Ovary (tissue), 7 donors: ENCODE measurements at regions not wholly inside any gene's neighbourhood (a gene's known extent, or its start where the extent isn't known, plus 50 kb on each side); places are given as distances from the start of the nearest gene placed in this dataset.

Experiments used
- DNase-seq, 5 donors: peaks; one replicate each; pipeline ENCODE4 v3.0.0-alpha.2; 2019 to 2020
- H3K27ac ChIP-seq, 2 donors: fragments of 200-600 bp; one replicate each; pipeline versions ENCODE4 v1.5.1 to v1.8.0; 2019 to 2022
- H3K27me3 ChIP-seq: fragments of 200-600 bp; one replicate; pipeline ENCODE4 v1.8.0; 2022
- H3K36me3 ChIP-seq: fragments of 200-600 bp; sonication (generic); one replicate; pipeline ENCODE4 v1.5.1; 2019
- H3K4me1 ChIP-seq: one replicate; pipeline ENCODE4 v1.8.1; 2013; ENCODE audit warnings: mild to moderate bottlenecking, moderate library complexity; ENCODE audit not compliant: insufficient read depth
- H3K4me3 ChIP-seq: fragments of 200-600 bp; sonication (generic); one replicate; pipeline ENCODE4 v1.5.1; 2017
- H3K9me3 ChIP-seq, 2 donors: fragments of 200-600 bp in 1 of 2; sonication (generic) in 1 of 2; one replicate each; pipeline versions ENCODE4 v1.5.1 to v1.8.1; 2013 to 2019; ENCODE audit warnings: mild to moderate bottlenecking in 1 of 2, moderate library complexity in 1 of 2
- CTCF ChIP-seq, 3 donors: fragments of 450-650 bp in 2 of 3; fragments of 200-600 bp in 1 of 3; IDR thresholded peaks; one replicate each; pipeline versions ENCODE4 v1.5.1 to v1.8.0; 2016 to 2022; ENCODE audit warnings: antibody characterized with exemption in 3 of 3, mild to moderate bottlenecking in 1 of 3
- EP300 ChIP-seq: sonication (generic); formaldehyde crosslinking; IDR thresholded peaks from one replicate; pipeline ENCODE4 v1.6.1; 2017; ENCODE audit warnings: antibody characterized with exemption
- POLR2A ChIP-seq: fragments of 450-650 bp; IDR thresholded peaks from one replicate; pipeline ENCODE4 v1.6.1; 2017; ENCODE audit warnings: antibody characterized with exemption, mild to moderate bottlenecking, moderate library complexity
- WGBS, 3 donors: extraction: QIAGEN DNeasy Blood & Tissue Kit in 1 of 3; methylation state at CpG; one replicate each; pipeline versions ENCODE4 v1.1.5 to v1.1.7; 2013 to 2017; 5-methylcytosine and 5-hydroxymethylcytosine counted together
- intact Hi-C, 4 donors: fragments of 100-400 bp; cut with DNase I; formaldehyde crosslinking; loops; one replicate each; pipeline versions ENCODE4 v1.11.0 to v1.15.1; 2022 to 2023
- donor health status: DM: no; HTN: no; CAD: no; lungs with moderate emphysema.
- donor health status: DM: no; HTN: no; CAD: no.
- donor health status: Bipolar disorder and iron deficiency.
- donor health status: DM: no; HTN: no; CAD: no.
- donor health status: DM: yes; HTN: yes; CAD: no.

- intact Hi-C loops = no loop called here
- Histone ChIP-seq H3K4me3 (no peak overlapping the region), H3K9me3 (no peaks in the 10 kb centered on the region), H3K27me3 (no peaks in the 10 kb centered on the region), H3K27ac (no peak overlapping the region), H3K36me3 (no peaks in the 10 kb centered on the region), H3K4me1 (peaks cover 17% of the 10 kb centered on the region)
- TF ChIP-seq EP300 (no peak), CTCF (IDR thresholded peaks at IDR 0.05) (no peak), POLR2A (no peak)
- peak; percentile 39 to 56 (median 44) for DNase-seq
- WGBS, 3 donors = 9 to 19% (median 15%) methylated on average over 10 of the region's 10 CpGs
Measured at GRCh38 chr10:33804584-33804983, 470.1 kb upstream of the NRP1 start.

GRCh38 chr10:33803248-33803647 lies 468.8 kb upstream of the NRP1 start:
- DNase-seq = no peak
- intact Hi-C loops = no loop called here
- no peaks in the 10 kb centered on the region for H3K27me3 ChIP-seq
- peaks cover 20% of the 10 kb centered on the region for H3K4me1 ChIP-seq
- WGBS, 3 donors = 81 to 97% (median 95%) methylated on average over 3 of the region's 3 CpGs
- no peak overlapping the region for H3K27ac ChIP-seq
- H3K4me3 ChIP-seq = no peak overlapping the region
- H3K9me3 ChIP-seq = no peaks in the 10 kb centered on the region
- no peaks in the 10 kb centered on the region for H3K36me3 ChIP-seq
- TF ChIP-seq POLR2A (no peak), CTCF (IDR thresholded peaks at IDR 0.05) (no peak), EP300 (no peak)

- TF ChIP-seq EP300 (no peak), CTCF (IDR thresholded peaks at IDR 0.05) (no peak), POLR2A (no peak)
- H3K36me3 ChIP-seq = no peaks in the 10 kb centered on the region
- H3K27me3 ChIP-seq = no peaks in the 10 kb centered on the region
- H3K4me1 ChIP-seq = peaks cover 20% of the 10 kb centered on the region
- DNase-seq = no peak
- H3K27ac ChIP-seq = no peak overlapping the region
- H3K4me3 ChIP-seq = no peak overlapping the region
- WGBS, 3 donors = 95 to 97% (median 96%) methylated on average over 4 of the region's 4 CpGs
- intact Hi-C loops = no loop called here
- no peaks in the 10 kb centered on the region for H3K9me3 ChIP-seq
Measured at GRCh38 chr10:33802566-33802965, 468.1 kb upstream of the NRP1 start.

GRCh38 chr10:33801705-33802104 lies 467.2 kb upstream of the NRP1 start:
- 95 to 98% (median 97%) methylated on average over 2 of the region's 2 CpGs for WGBS, 3 donors
- H3K27me3 ChIP-seq = no peaks in the 10 kb centered on the region
- no peak overlapping the region for H3K27ac ChIP-seq
- TF ChIP-seq POLR2A = no peak
- no peak for TF ChIP-seq EP300
- TF ChIP-seq CTCF (IDR thresholded peaks at IDR 0.05) = no peak
- intact Hi-C loops = no loop called here
- no peak for DNase-seq
- H3K36me3 ChIP-seq = no peaks in the 10 kb centered on the region
- H3K4me1 ChIP-seq = peaks cover 20% of the 10 kb centered on the region
- H3K4me3 ChIP-seq = no peak overlapping the region
- no peaks in the 10 kb centered on the region for H3K9me3 ChIP-seq

- Histone ChIP-seq H3K9me3 (no peaks in the 10 kb centered on the region), H3K4me3 (no peak overlapping the region), H3K27ac (no peak overlapping the region), H3K27me3 (no peaks in the 10 kb centered on the region), H3K36me3 (no peaks in the 10 kb centered on the region), H3K4me1 (peaks cover 20% of the 10 kb centered on the region)
- no peak for DNase-seq
- TF ChIP-seq POLR2A = no peak
- no peak for TF ChIP-seq EP300
- TF ChIP-seq CTCF (IDR thresholded peaks at IDR 0.05) = no peak
- intact Hi-C loops = no loop called here
Measured at GRCh38 chr10:33800986-33801385, 466.5 kb upstream of the NRP1 start.
